Left forelimb (tissue), 1 donor: ENCODE measurements at regions not wholly inside any gene's neighbourhood (a gene's known extent, or its start where the extent isn't known, plus 50 kb on each side); places are given as distances from the start of the nearest gene placed in this dataset.

Experiments
- DNase-seq: peaks from one replicate; pipeline ENCODE4 v3.0.0-alpha.2; 2018; ENCODE audit warnings: low spot score

GRCh38 chr5:167898361-167899042 is 392.9 kb upstream of the WWC1 start:
- no peak for DNase-seq

GRCh38 chr5:167899490-167900070 is 391.9 kb upstream of the WWC1 start:
- DNase-seq: no peak

- no peak for DNase-seq
These were observed 391.0 kb upstream of the WWC1 start for GRCh38 chr5:167900340-167900935.

GRCh38 chr5:167902298-167902697 is 389.1 kb upstream of the WWC1 start:
- DNase-seq: no peak

GRCh38 chr5:167903243-167903642 is 388.2 kb upstream of the WWC1 start:
- DNase-seq: no peak

GRCh38 chr5:167903659-167904058 is 387.8 kb upstream of the WWC1 start:
- no peak for DNase-seq

- DNase-seq: no peak
These were observed 385.3 kb upstream of the WWC1 start for GRCh38 chr5:167905919-167906853.

GRCh38 chr5:167908606-167909005 is 382.8 kb upstream of the WWC1 start:
- no peak for DNase-seq

GRCh38 chr5:167912941-167913665 is 378.3 kb upstream of the WWC1 start:
- DNase-seq: no peak

- no peak for DNase-seq
These were observed 376.2 kb upstream of the WWC1 start for GRCh38 chr5:167915237-167915636.

- DNase-seq: no peak
These were observed 375.2 kb upstream of the WWC1 start for GRCh38 chr5:167916261-167916691.

- DNase-seq: no peak
These were observed 374.7 kb upstream of the WWC1 start for GRCh38 chr5:167916706-167917105.

- no peak for DNase-seq
These were observed 373.1 kb upstream of the WWC1 start for GRCh38 chr5:167918184-167918812.

GRCh38 chr5:167918813-167919483 is 372.5 kb upstream of the WWC1 start:
- DNase-seq: no peak

- no peak for DNase-seq
These were observed 370.9 kb upstream of the WWC1 start for GRCh38 chr5:167920589-167920988.

GRCh38 chr5:167921796-167922195 is 369.6 kb upstream of the WWC1 start:
- DNase-seq: no peak

GRCh38 chr5:167923396-167923795 is 368.0 kb upstream of the WWC1 start:
- no peak for DNase-seq

- no peak for DNase-seq
These were observed 361.6 kb upstream of the WWC1 start for GRCh38 chr5:167929841-167930240.

GRCh38 chr5:167934551-167934971 is 356.9 kb upstream of the WWC1 start:
- DNase-seq: no peak

GRCh38 chr5:167936022-167936421 is 355.4 kb upstream of the WWC1 start:
- DNase-seq: no peak
